Hepatocyte (in vitro differentiated cells): ENCODE measurements at regions not wholly inside any gene's neighbourhood (a gene's known extent, or its start where the extent isn't known, plus 50 kb on each side); places are given as distances from the start of the nearest gene placed in this dataset.

Experiments
- CTCF ChIP-seq: fragments of 200-600 bp; sonication (generic); IDR thresholded peaks from 2 replicates; pipeline ENCODE4 v1.5.1; 2016; ENCODE audit warnings: antibody characterized with exemption, mild to moderate bottlenecking; ENCODE audit not compliant: poor library complexity
- EZH2 ChIP-seq: fragments of 200-600 bp; sonication (generic); IDR thresholded peaks from 2 replicates; pipeline ENCODE4 v1.6.1; 2016; ENCODE audit warnings: antibody characterized with exemption, mild to moderate bottlenecking, borderline replicate concordance
- EZH2phosphoT487 ChIP-seq: fragments of 200-600 bp; sonication (generic); IDR thresholded peaks from one replicate; pipeline ENCODE4 v1.6.1; 2018; ENCODE audit warnings: antibody characterized with exemption, mild to moderate bottlenecking, low read depth, moderate library complexity; ENCODE audit not compliant: unreplicated experiment, severe bottlenecking

- no peak for TF ChIP-seq EZH2phosphoT487
- no peak for TF ChIP-seq CTCF
- no peak for TF ChIP-seq EZH2
Measured at GRCh38 chr14:105943973-105944602, 417.7 kb downstream of the TMEM121 start.
